Endothelial cell of umbilical vein (primary cell): ENCODE measurements at regions not wholly inside any gene's neighbourhood (a gene's known extent, or its start where the extent isn't known, plus 50 kb on each side); places are given as distances from the start of the nearest gene placed in this dataset.

Experiments
- BruUV-seq: library from RNA; stranded (reverse); fragments of 400-500 nt; replicated peaks from 2 replicates; lab custom pipeline; 2021; lab: Mats Ljungman, UMichigan
- CTCF ChIA-PET: fragments of 300-600, 350-600 bp; sonication (Branson Sonifier 250); formaldehyde crosslinking; loops from one replicate; lab custom pipeline; 2021; ENCODE audit warnings: antibody characterized with exemption, inconsistent platforms; lab: Charles Lee
- POLR2A ChIA-PET: fragments of 300-600, 350-600 bp; sonication (Branson Sonifier 250); formaldehyde crosslinking; loops from one replicate; lab custom pipeline; 2021; ENCODE audit warnings: antibody characterized with exemption, inconsistent platforms; lab: Charles Lee
- DNase-seq: peaks from one replicate; pipeline ENCODE4 v3.0.0-alpha.2; 2011; ENCODE audit warnings: low read depth, low spot score
- FAIRE-seq: peaks from 2 replicates; lab custom pipeline; 2011; peaks lifted over from hg19 to GRCh38; lab: Jason Lieb, UNC
- H2AFZ ChIP-seq: 2 replicates; pipeline ENCODE4 v1.6.0; 2012; ENCODE audit warnings: low read depth, low read length, control low read depth, inconsistent platforms
- H3K27ac ChIP-seq: 2 replicates; pipeline ENCODE4 v1.5.1; 2011; ENCODE audit warnings: low read depth, mild to moderate bottlenecking, control low read depth, low read length, moderate library complexity; ENCODE audit not compliant: insufficient read depth
- H3K27me3 ChIP-seq, 2 experiments: 2 replicates each; pipeline versions ENCODE4 v1.6.0 to v1.6.1; 2011; ENCODE audit warnings: low read length in 2 of 2, mixed read lengths in 1 of 2; ENCODE audit not compliant: control insufficient read depth in 2 of 2, insufficient read depth in 2 of 2
- H3K36me3 ChIP-seq, 2 experiments: 2 replicates in 1 of 2; 3 replicates in 1 of 2; pipeline ENCODE4 v1.5.1; 2011; ENCODE audit warnings: low read length in 2 of 2, mild to moderate bottlenecking in 1 of 2, moderate library complexity in 1 of 2; ENCODE audit not compliant: control insufficient read depth in 2 of 2, insufficient read depth in 2 of 2; ENCODE audit errors: extremely low read depth in 1 of 2
- H3K4me1 ChIP-seq: 3 replicates; pipeline ENCODE4 v1.5.1; 2011; ENCODE audit warnings: mild to moderate bottlenecking, low read length; ENCODE audit not compliant: control insufficient read depth, insufficient read depth; ENCODE audit errors: extremely low read depth
- H3K4me2 ChIP-seq: 2 replicates; pipeline ENCODE4 v1.6.1; 2011; ENCODE audit warnings: low read length, control low read depth, mixed read lengths; ENCODE audit not compliant: insufficient read depth
- H3K4me3 ChIP-seq, 3 experiments: fragments of 200-600 bp in 1 of 3; sonication (generic), shearing (Covaris generic) in 1 of 3; replicated peaks in 1 of 3; 2 replicates each; pipeline ENCODE4 v1.5.1; 2011 to 2016; ENCODE audit warnings: control low read depth in 3 of 3, low read length in 3 of 3, mild to moderate bottlenecking in 2 of 3, inconsistent platforms in 1 of 3, low read depth in 1 of 3, moderate library complexity in 1 of 3; ENCODE audit not compliant: insufficient read depth in 1 of 3
- H3K79me2 ChIP-seq: 2 replicates; pipeline ENCODE4 v1.6.0; 2012; ENCODE audit warnings: low read length, inconsistent platforms; ENCODE audit not compliant: control insufficient read depth, insufficient read depth
- H3K9ac ChIP-seq: replicated peaks from 2 replicates; pipeline ENCODE3; 2011; ENCODE audit warnings: low read length, control low read depth; ENCODE audit not compliant: insufficient read depth; ENCODE audit errors: extremely low read depth
- H3K9me1 ChIP-seq: replicated peaks from 3 replicates; pipeline ENCODE4 v1.6.0; 2011; ENCODE audit warnings: mild to moderate bottlenecking, low read length; ENCODE audit not compliant: control insufficient read depth, insufficient read depth; ENCODE audit errors: extremely low read depth
- H3K9me3 ChIP-seq: replicated peaks from 2 replicates; pipeline ENCODE4 v1.5.1; 2012; ENCODE audit warnings: low read length, inconsistent platforms; ENCODE audit not compliant: control insufficient read depth, insufficient read depth
- H4K20me1 ChIP-seq: replicated peaks from 2 replicates; pipeline ENCODE3; 2011; ENCODE audit warnings: mild to moderate bottlenecking, low read length; ENCODE audit not compliant: control insufficient read depth, insufficient read depth; ENCODE audit errors: extremely low read depth
- CTCF ChIP-seq, 2 donors: IDR thresholded peaks; 1 replicate in 1 of 2; 2 replicates in 1 of 2; pipeline ENCODE4 v1.5.1; 2011; ENCODE audit warnings: low read length in 2 of 2, mild to moderate bottlenecking in 2 of 2, moderate library complexity in 2 of 2, control low read depth in 1 of 2, inconsistent platforms in 1 of 2, low read depth in 1 of 2; ENCODE audit not compliant: insufficient read depth in 1 of 2; ENCODE audit errors: extremely low read depth in 1 of 2
- EZH2 ChIP-seq: IDR thresholded peaks from 2 replicates; pipeline ENCODE4 v1.6.1; 2012; ENCODE audit warnings: borderline replicate concordance, low read depth, mild to moderate bottlenecking, moderate library complexity, low read length, inconsistent platforms; ENCODE audit not compliant: severe bottlenecking
- FOS ChIP-seq: IDR thresholded peaks from 2 replicates; pipeline ENCODE4 v1.6.1; 2011; ENCODE audit warnings: mild to moderate bottlenecking, low read length, moderate library complexity, borderline replicate concordance; ENCODE audit not compliant: insufficient read depth
- GATA2 ChIP-seq: IDR thresholded peaks from 2 replicates; pipeline ENCODE4 v1.7.0; 2011; ENCODE audit warnings: low read depth, mild to moderate bottlenecking, moderate library complexity, mixed read lengths, low read length; ENCODE audit not compliant: insufficient read length, insufficient read depth
- JUN ChIP-seq: IDR thresholded peaks from 2 replicates; pipeline ENCODE4 v1.6.1; 2011; ENCODE audit warnings: borderline replicate concordance, low read depth; ENCODE audit not compliant: insufficient read length, insufficient read depth
- MAX ChIP-seq: IDR thresholded peaks from 2 replicates; pipeline ENCODE4 v1.6.1; 2011; ENCODE audit not compliant: insufficient read depth, insufficient read length
- MYC ChIP-seq: IDR thresholded peaks from one replicate; pipeline ENCODE4 v1.6.1; 2011; ENCODE audit warnings: mild to moderate bottlenecking, low read depth, low read length
- POLR2A ChIP-seq: IDR thresholded peaks from 2 replicates; pipeline ENCODE4 v1.6.1; 2012; ENCODE audit warnings: low read depth, mild to moderate bottlenecking, control low read depth, low read length
- POLR2AphosphoS5 ChIP-seq: IDR thresholded peaks from 2 replicates; pipeline ENCODE4 v1.6.1; 2012; ENCODE audit warnings: low read depth, mild to moderate bottlenecking, control low read depth, low read length, moderate library complexity; ENCODE audit not compliant: insufficient read depth
- dilution Hi-C: fragments of 300-500 bp; cut with MboI; formaldehyde crosslinking; loops from one replicate; pipeline ENCODE4 v1.15.0; 2019; ENCODE audit warnings: low sequenced_read_pairs; ENCODE audit not compliant: extremely low pct_ligation_motif_present
- intact Hi-C: fragments of 100-400 bp; cut with micrococcal nuclease; formaldehyde crosslinking; loops from one replicate; pipeline ENCODE4 v1.10.0; 2022

- no peaks in the 10 kb centered on the region for H3K27me3 ChIP-seq
- BruUV-seq, result no TSS peak
- H3K4me2 ChIP-seq, result no peak overlapping the region
- H3K36me3 ChIP-seq, result no peaks in the 10 kb centered on the region
- H3K9ac ChIP-seq, result no peak overlapping the region
- H3K79me2 ChIP-seq, result no peaks in the 10 kb centered on the region
- POLR2A ChIA-PET, result no interaction called here
- TF ChIP-seq JUN, result no peak
- no peak for TF ChIP-seq EZH2
- TF ChIP-seq MYC, result no peak
- TF ChIP-seq POLR2A, result no peak
- no peak for TF ChIP-seq MAX
- no peak for TF ChIP-seq FOS
- TF ChIP-seq GATA2, result no peak
- no peak for TF ChIP-seq POLR2AphosphoS5
- no peak for TF ChIP-seq CTCF (IDR thresholded peaks at IDR 0.05; ENCODE audit: extremely low read depth in 1 of 2, insufficient read depth in 1 of 2, low read depth in 1 of 2, low read length in 2 of 2)
- dilution Hi-C loops, result no loop called here
- H3K27ac ChIP-seq, result no peak overlapping the region
- intact Hi-C loops, result no loop called here
- no peaks in the 10 kb centered on the region for H4K20me1 ChIP-seq
- DNase-seq (no peak), FAIRE-seq (no peak)
- no peak overlapping the region for H3K4me3 ChIP-seq
- H3K9me3 ChIP-seq, result no peaks in the 10 kb centered on the region
- no peak overlapping the region for H2AFZ ChIP-seq
- H3K4me1 ChIP-seq, result no peaks in the 10 kb centered on the region
- H3K9me1 ChIP-seq, result no peaks in the 10 kb centered on the region
- CTCF ChIA-PET, result no interaction called here
Measured at GRCh38 chr10:109022417-109023049, 900.8 kb downstream of the XPNPEP1 start.
